Esophagus muscularis mucosa (tissue), 4 donors: ENCODE measurements at regions not wholly inside any gene's neighbourhood (a gene's known extent, or its start where the extent isn't known, plus 50 kb on each side); places are given as distances from the start of the nearest gene placed in this dataset.

Source experiments
- DNase-seq: peaks from one replicate; pipeline ENCODE4 v3.0.0-alpha.2; 2017; ENCODE audit errors: extremely low spot score
- H3K27ac ChIP-seq, 4 donors: fragments of 200-600 bp; sonication (generic); replicated peaks in 1 of 4; 1 replicate in 3 of 4; 2 replicates in 1 of 4; pipeline ENCODE4 v1.5.1; 2016 to 2019; ENCODE audit warnings: mild to moderate bottlenecking in 1 of 4
- H3K27me3 ChIP-seq, 4 donors: fragments of 200-600 bp; sonication (generic); one replicate each; pipeline versions ENCODE4 v1.5.1 to v1.6.0; 2016 to 2019
- H3K36me3 ChIP-seq, 4 donors: fragments of 200-600 bp; sonication (generic); one replicate each; pipeline ENCODE4 v1.5.1; 2016 to 2019
- H3K4me1 ChIP-seq, 4 donors: fragments of 200-600 bp; sonication (generic); one replicate each; pipeline ENCODE4 v1.5.1; 2016 to 2019
- H3K4me3 ChIP-seq, 4 donors: fragments of 200-600 bp; sonication (generic); 1 replicate in 2 of 4; 2 replicates in 2 of 4; pipeline ENCODE4 v1.5.1; 2016 to 2019; ENCODE audit warnings: mild to moderate bottlenecking in 4 of 4, moderate library complexity in 1 of 4
- H3K9me3 ChIP-seq, 4 donors: fragments of 200-600 bp; sonication (generic); 1 replicate in 3 of 4; 2 replicates in 1 of 4; pipeline ENCODE4 v1.5.1; 2016 to 2019
- EP300 ChIP-seq: sonication (generic); formaldehyde crosslinking; IDR thresholded peaks from one replicate; pipeline ENCODE4 v1.6.1; 2017; ENCODE audit warnings: antibody characterized with exemption
- POLR2A ChIP-seq: fragments of 450-650 bp; IDR thresholded peaks from one replicate; pipeline ENCODE4 v1.6.1; 2017; ENCODE audit warnings: antibody characterized with exemption, moderate library complexity, mild to moderate bottlenecking, low read depth
- POLR2AphosphoS5 ChIP-seq, 2 donors: sonication (generic); formaldehyde crosslinking; IDR thresholded peaks; one replicate each; pipeline ENCODE4 v1.6.1; 2017; ENCODE audit warnings: antibody characterized with exemption in 2 of 2
- WGBS: methylation state at CpG from one replicate; pipeline ENCODE4 v1.1.5; 2018; 5-methylcytosine and 5-hydroxymethylcytosine counted together
- intact Hi-C: fragments of 100-400 bp; cut with DNase I; formaldehyde crosslinking; loops from one replicate; pipeline ENCODE4 v1.15.1; 2023
- TF ChIP-seq, protein P1 (sequence below), 3 experiments: fragments of 200-600 bp in 2 of 3; fragments of 450-650 bp in 1 of 3; sonication (generic) in 2 of 3; IDR thresholded peaks; one replicate each; pipeline ENCODE4 v1.5.1; 2017 to 2019; ENCODE audit warnings: antibody characterized with exemption in 3 of 3, mild to moderate bottlenecking in 2 of 3, moderate library complexity in 1 of 3

GRCh38 chr2:239545741-239546392 lies 145.0 kb upstream of the HDAC4 start:
- Histone ChIP-seq H3K4me3 (no peak overlapping the region), H3K9me3 (no peaks in the 10 kb centered on the region), H3K27ac (no peak overlapping the region), H3K27me3 (no peaks in the 10 kb centered on the region), H3K4me1 (peaks cover 0 to 17% (median 13%) of the 10 kb centered on the region in 4 donors), H3K36me3 (no peaks in the 10 kb centered on the region)
- DNase-seq: no peak
- intact Hi-C loops: no loop called here
- TF ChIP-seq, protein P1, sequence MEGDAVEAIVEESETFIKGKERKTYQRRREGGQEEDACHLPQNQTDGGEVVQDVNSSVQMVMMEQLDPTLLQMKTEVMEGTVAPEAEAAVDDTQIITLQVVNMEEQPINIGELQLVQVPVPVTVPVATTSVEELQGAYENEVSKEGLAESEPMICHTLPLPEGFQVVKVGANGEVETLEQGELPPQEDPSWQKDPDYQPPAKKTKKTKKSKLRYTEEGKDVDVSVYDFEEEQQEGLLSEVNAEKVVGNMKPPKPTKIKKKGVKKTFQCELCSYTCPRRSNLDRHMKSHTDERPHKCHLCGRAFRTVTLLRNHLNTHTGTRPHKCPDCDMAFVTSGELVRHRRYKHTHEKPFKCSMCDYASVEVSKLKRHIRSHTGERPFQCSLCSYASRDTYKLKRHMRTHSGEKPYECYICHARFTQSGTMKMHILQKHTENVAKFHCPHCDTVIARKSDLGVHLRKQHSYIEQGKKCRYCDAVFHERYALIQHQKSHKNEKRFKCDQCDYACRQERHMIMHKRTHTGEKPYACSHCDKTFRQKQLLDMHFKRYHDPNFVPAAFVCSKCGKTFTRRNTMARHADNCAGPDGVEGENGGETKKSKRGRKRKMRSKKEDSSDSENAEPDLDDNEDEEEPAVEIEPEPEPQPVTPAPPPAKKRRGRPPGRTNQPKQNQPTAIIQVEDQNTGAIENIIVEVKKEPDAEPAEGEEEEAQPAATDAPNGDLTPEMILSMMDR (IDR thresholded peaks at IDR 0.05): no peak
- no peak for TF ChIP-seq EP300
- no peak for TF ChIP-seq POLR2A
- TF ChIP-seq POLR2AphosphoS5 (IDR thresholded peaks at IDR 0.05): no peak
- 92% methylated on average over 11 of the region's 14 CpGs for WGBS

DNA sequence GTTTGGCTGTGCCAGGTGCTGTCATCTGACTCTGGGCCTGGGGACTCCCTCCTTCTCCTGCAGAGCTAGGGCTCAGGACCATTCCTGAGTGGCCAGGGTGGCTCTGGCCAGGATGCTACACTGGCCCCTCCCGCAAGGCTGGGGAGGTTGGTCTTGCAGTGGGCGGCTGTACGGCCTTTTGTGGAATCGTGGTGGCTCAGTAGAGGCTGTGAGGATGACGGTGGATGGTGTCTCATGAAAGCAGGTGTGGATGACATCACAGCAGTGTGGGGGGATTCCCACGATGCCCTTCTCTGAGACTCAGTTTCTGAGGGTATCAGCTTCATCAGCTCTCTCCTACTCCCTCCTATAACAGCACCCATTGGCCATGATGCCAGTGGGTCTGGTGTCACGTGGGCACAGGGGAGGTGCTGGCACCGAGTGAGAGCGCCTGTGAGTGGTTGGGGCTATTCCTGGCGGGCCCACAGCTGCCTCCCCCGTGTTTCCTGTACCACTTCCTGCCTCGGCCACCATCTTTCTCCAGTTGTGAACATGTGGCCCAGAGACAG lies 144.2 kb upstream of the HDAC4 start:
- Histone ChIP-seq H3K9me3 (no peaks in the 10 kb centered on the region), H3K27ac (no peak overlapping the region), H3K27me3 (no peaks in the 10 kb centered on the region), H3K4me3 (no peak overlapping the region), H3K4me1 (peaks cover 0 to 17% (median 13%) of the 10 kb centered on the region in 4 donors), H3K36me3 (no peaks in the 10 kb centered on the region)
- intact Hi-C loops: no loop called here
- no peak for TF ChIP-seq EP300
- no peak for DNase-seq
- 79% methylated on average over 12 of the region's 12 CpGs for WGBS

- intact Hi-C loops: no loop called here
- H3K36me3 ChIP-seq: no peaks in the 10 kb centered on the region
- peaks cover 0 to 17% (median 13%) of the 10 kb centered on the region in 4 donors for H3K4me1 ChIP-seq
- H3K27me3 ChIP-seq: no peaks in the 10 kb centered on the region
- H3K9me3 ChIP-seq: no peaks in the 10 kb centered on the region
- TF ChIP-seq POLR2A (no peak), EP300 (no peak), POLR2AphosphoS5 (IDR thresholded peaks at IDR 0.05) (peak; percentile 12 to 58)
- TF ChIP-seq, protein P1 (IDR thresholded peaks at IDR 0.05): peak in 1 of 3 experiments; percentile 15
- DNase-seq: no peak
- H3K4me3 ChIP-seq: no peak overlapping the region
- WGBS: 52% methylated on average over 8 of the region's 8 CpGs
- H3K27ac ChIP-seq: peak overlapping the region; percentile 16 to 65 (median 46)
These were observed 143.5 kb upstream of the HDAC4 start for GRCh38 chr2:239544143-239544917.

DNA sequence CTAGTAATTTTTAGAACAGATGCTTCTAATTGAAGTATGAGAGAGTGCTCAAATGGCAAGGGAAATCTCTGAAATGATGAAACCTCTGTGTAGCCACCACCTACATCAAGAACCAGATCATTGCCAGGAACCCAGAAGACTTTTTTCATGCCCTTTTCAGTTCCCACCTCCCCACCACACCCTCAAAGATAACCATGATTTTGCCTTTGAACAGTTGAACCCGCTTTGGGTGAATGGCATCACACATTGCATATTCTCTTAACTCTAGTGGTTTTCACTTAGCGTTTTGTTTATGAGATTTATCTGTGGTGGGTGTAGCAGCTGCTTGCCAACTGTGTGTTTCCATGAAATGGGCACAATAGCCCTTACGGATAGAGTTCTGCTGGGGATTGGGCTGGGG lies 142.9 kb upstream of the HDAC4 start:
- Histone ChIP-seq H3K4me3 (no peak overlapping the region), H3K36me3 (no peaks in the 10 kb centered on the region), H3K9me3 (no peaks in the 10 kb centered on the region), H3K27me3 (no peaks in the 10 kb centered on the region), H3K4me1 (peaks cover 0 to 17% (median 13%) of the 10 kb centered on the region in 4 donors), H3K27ac (peak overlapping the region in 3 of 4 donors; percentile 35 to 65 (median 56))
- intact Hi-C loops: no loop called here
- 66% methylated on average over 3 of the region's 3 CpGs for WGBS
- TF ChIP-seq POLR2A (no peak), POLR2AphosphoS5 (IDR thresholded peaks at IDR 0.05) (no peak), EP300 (no peak)
- TF ChIP-seq, protein P1 (IDR thresholded peaks at IDR 0.05): no peak
- no peak for DNase-seq

- no peak overlapping the region for H3K27ac ChIP-seq
- intact Hi-C loops: no loop called here
- H3K9me3 ChIP-seq: no peaks in the 10 kb centered on the region
- WGBS: 63% methylated on average over 7 of the region's 7 CpGs
- H3K4me1 ChIP-seq: peaks cover 0 to 15% (median 13%) of the 10 kb centered on the region in 4 donors
- H3K36me3 ChIP-seq: no peaks in the 10 kb centered on the region
- no peaks in the 10 kb centered on the region for H3K27me3 ChIP-seq
- TF ChIP-seq POLR2AphosphoS5 (IDR thresholded peaks at IDR 0.05) (no peak), EP300 (no peak), POLR2A (no peak)
- TF ChIP-seq, protein P1 (IDR thresholded peaks at IDR 0.05): no peak
- no peak overlapping the region for H3K4me3 ChIP-seq
- DNase-seq: no peak
These were observed 139.4 kb upstream of the HDAC4 start for GRCh38 chr2:239540174-239540573.
